A549 (cell line): ENCODE measurements at regions not wholly inside any gene's neighbourhood (a gene's known extent, or its start where the extent isn't known, plus 50 kb on each side); places are given as distances from the start of the nearest gene placed in this dataset.

Experiments
- ATAC-seq, 2 experiments: fragments of 200-7000 bp in 1 of 2; fragments of >200 bp in 1 of 2; cut with Nextera tagmentation in 1 of 2; cut with Tn5 transposase in 1 of 2; 3 replicates each; pipeline versions ENCODE4 v1.8.0 to v1.9.1; 2018 to 2020; ENCODE audit warnings: mild to moderate bottlenecking in 1 of 2, moderate library complexity in 1 of 2
- CTCF ChIA-PET: fragments of 300-600 bp; sonication (Branson Sonifier 250); formaldehyde crosslinking; extraction: SDS; loops from one replicate; lab custom pipeline; 2021; ENCODE audit warnings: antibody characterized with exemption, inconsistent platforms; lab: Yijun Ruan, JAX
- POLR2A ChIA-PET: fragments of 350-600 bp; formaldehyde crosslinking; extraction: SDS; loops from one replicate; lab custom pipeline; 2021; ENCODE audit warnings: antibody characterized with exemption, inconsistent platforms; lab: Yijun Ruan, JAX
- DNase-seq, 2 experiments: peaks; one replicate each; pipeline versions ENCODE4 v3.0.0 to v3.0.0-alpha.2; 2011 to 2016; ENCODE audit warnings: low read depth in 1 of 2, low spot score in 1 of 2
- FAIRE-seq: peaks from 2 replicates; lab custom pipeline; 2011; peaks lifted over from hg19 to GRCh38; lab: Jason Lieb, UNC
- H3K27ac ChIP-seq, 2 experiments: fragments of >200 bp; sonication (Bioruptor Twin); formaldehyde crosslinking; 3 replicates each; pipeline ENCODE4 v1.5.1; 2016 to 2017
- H3K4me1 ChIP-seq: fragments of >200 bp; sonication (Bioruptor Twin); formaldehyde crosslinking; 3 replicates; pipeline ENCODE4 v1.6.1; 2016
- H3K4me2 ChIP-seq: fragments of >200 bp; sonication (Bioruptor Twin); formaldehyde crosslinking; 3 replicates; pipeline ENCODE4 v1.6.1; 2016
- H3K4me3 ChIP-seq: fragments of >200 bp; sonication (Bioruptor Twin); formaldehyde crosslinking; 3 replicates; pipeline ENCODE4 v1.5.1; 2016
- H3K9me3 ChIP-seq: fragments of >200 bp; sonication (Bioruptor Twin); formaldehyde crosslinking; 3 replicates; pipeline ENCODE4 v1.6.1; 2016
- BHLHE40 ChIP-seq: IDR thresholded peaks from 2 replicates; pipeline ENCODE4 v1.6.1; 2012; ENCODE audit warnings: low read depth, low read length, inconsistent platforms
- CBX8 ChIP-seq: fragments of 200-600 bp; sonication (generic); IDR thresholded peaks from 2 replicates; pipeline ENCODE4 v1.6.1; 2016
- CHD2 ChIP-seq: fragments of 150-350 bp; IDR thresholded peaks from 2 replicates; pipeline ENCODE4 v1.6.1; 2014; ENCODE audit warnings: low read length; ENCODE audit not compliant: partially characterized antibody
- EHMT2 ChIP-seq: fragments of 200-600 bp; sonication (generic); IDR thresholded peaks from 2 replicates; pipeline ENCODE4 v1.6.1; 2016; ENCODE audit warnings: antibody characterized with exemption, low read depth, mild to moderate bottlenecking, moderate library complexity
- EP300 ChIP-seq, 2 experiments: fragments of >200 bp; sonication (Bioruptor Twin); formaldehyde crosslinking; IDR thresholded peaks; 2 replicates in 1 of 2; 3 replicates in 1 of 2; pipeline ENCODE4 v1.6.1; 2016 to 2017
- FOSB ChIP-seq: fragments of 250-450 bp; sonication (Bioruptor Pico); IDR thresholded peaks from 2 replicates; pipeline ENCODE4 v1.5.0; 2020; ENCODE audit warnings: mild to moderate bottlenecking, moderate library complexity
- HOXB13 ChIP-seq: fragments of 250-450 bp; sonication (Bioruptor Pico); IDR thresholded peaks from 2 replicates; pipeline ENCODE4 v1.5.0; 2020; ENCODE audit warnings: low read depth, mild to moderate bottlenecking, moderate library complexity
- HOXB5 ChIP-seq: fragments of 250-450 bp; sonication (Bioruptor Pico); IDR thresholded peaks from 2 replicates; pipeline ENCODE4 v1.5.0; 2020; ENCODE audit warnings: mild to moderate bottlenecking, moderate library complexity
- JUN ChIP-seq, 2 experiments: fragments of >200 bp; sonication (Bioruptor Twin); formaldehyde crosslinking; IDR thresholded peaks; 2 replicates in 1 of 2; 3 replicates in 1 of 2; pipeline ENCODE4 v1.6.1; 2016 to 2017
- KDM1A ChIP-seq: fragments of 200-600 bp; sonication (generic); IDR thresholded peaks from 2 replicates; pipeline ENCODE4 v1.6.1; 2016; ENCODE audit warnings: low read depth, mild to moderate bottlenecking
- MYC ChIP-seq: IDR thresholded peaks from 2 replicates; pipeline ENCODE4 v1.6.1; 2012; ENCODE audit warnings: mild to moderate bottlenecking, inconsistent platforms, low read length, improper control_type of control experiment, borderline replicate concordance
- NFE2L2 ChIP-seq: fragments of 150-350 bp; conservative IDR thresholded peaks from 2 replicates; pipeline ENCODE4 v1.6.1; 2014; ENCODE audit warnings: low read length
- RARB ChIP-seq: fragments of 250-450 bp; sonication (Bioruptor Pico); IDR thresholded peaks from 2 replicates; pipeline ENCODE4 v1.8.0; 2021; ENCODE audit warnings: mild to moderate bottlenecking, moderate library complexity
- RCOR1 ChIP-seq: fragments of 150-350 bp; IDR thresholded peaks from 2 replicates; pipeline ENCODE4 v1.6.1; 2014; ENCODE audit warnings: antibody characterized with exemption, low read length, low read depth
- SREBF2 ChIP-seq: fragments of 450-650 bp; IDR thresholded peaks from 2 replicates; pipeline ENCODE4 v1.6.1; 2014; ENCODE audit warnings: mild to moderate bottlenecking, moderate library complexity
- TFCP2L1 ChIP-seq: fragments of 250-450 bp; sonication (Bioruptor Pico); IDR thresholded peaks from 2 replicates; pipeline ENCODE4 v1.5.0; 2021; ENCODE audit warnings: mild to moderate bottlenecking
- TP53 ChIP-seq: fragments of 250-450 bp; sonication (Bioruptor Pico); IDR thresholded peaks from 2 replicates; pipeline ENCODE4 v1.5.0; 2021; ENCODE audit warnings: mild to moderate bottlenecking, moderate library complexity
- ZNF302 ChIP-seq: fragments of 250-450 bp; sonication (Bioruptor Pico); IDR thresholded peaks from 2 replicates; pipeline ENCODE4 v1.9.0; 2021; ENCODE audit warnings: inconsistent platforms, mild to moderate bottlenecking, moderate library complexity
- ZSCAN20 ChIP-seq: fragments of 250-450 bp; sonication (Bioruptor Pico); IDR thresholded peaks from 2 replicates; pipeline ENCODE4 v1.8.0; 2022; ENCODE audit warnings: mild to moderate bottlenecking, moderate library complexity
- WGBS: methylation state at CpG from one replicate; pipeline ENCODE4 v1.1.6; 2017; ENCODE audit errors: missing lambda C conversion rate; 5-methylcytosine and 5-hydroxymethylcytosine counted together
- TF ChIP-seq, protein P1 (sequence below): fragments of >200 bp; sonication (Bioruptor Twin); formaldehyde crosslinking; IDR thresholded peaks from 2 replicates; pipeline ENCODE4 v1.6.1; 2016
- TF ChIP-seq, protein P2 (sequence below): fragments of 150-350 bp; IDR thresholded peaks from 2 replicates; pipeline ENCODE4 v1.6.1; 2014; ENCODE audit warnings: low read depth, mild to moderate bottlenecking, low read length
- TF ChIP-seq, protein P3 (sequence below): fragments of >200 bp; sonication (Bioruptor Twin); formaldehyde crosslinking; IDR thresholded peaks from 3 replicates; pipeline ENCODE4 v1.5.1; 2016
- TF ChIP-seq, protein P4 (sequence below): fragments of 250-450 bp; sonication (Bioruptor Pico); IDR thresholded peaks from 2 replicates; pipeline ENCODE4 v1.5.0; 2021; ENCODE audit warnings: mild to moderate bottlenecking, moderate library complexity, borderline replicate concordance
- TF ChIP-seq, protein P5 (sequence below): fragments of >200 bp; sonication (Bioruptor Twin); formaldehyde crosslinking; IDR thresholded peaks from 3 replicates; pipeline ENCODE4 v1.6.1; 2016
- TF ChIP-seq, protein P6 (sequence below): IDR thresholded peaks from 2 replicates; pipeline ENCODE4 v1.6.1; 2012

DNA sequence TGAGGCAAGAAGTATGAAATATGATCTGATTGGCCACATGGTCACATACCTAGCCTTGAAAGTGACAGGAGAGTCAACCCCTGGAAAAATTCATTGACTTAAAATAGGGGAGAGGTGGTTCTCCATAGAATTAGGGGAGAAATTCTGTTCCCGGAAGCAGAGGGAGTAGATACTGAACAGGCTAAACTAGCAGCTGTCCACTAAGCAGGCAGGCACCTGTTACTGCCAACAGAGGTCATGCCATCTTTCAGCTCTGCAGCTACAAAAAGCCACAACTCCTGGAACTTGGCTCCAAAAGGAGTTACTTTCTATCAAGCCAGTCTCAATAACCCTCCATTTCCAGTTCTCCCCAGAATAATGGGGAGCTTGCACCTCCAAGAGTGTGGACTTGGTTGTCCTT, 352.5 kb downstream of the MAFB start:
- H3K4me2 ChIP-seq: no peak overlapping the region
- no peaks in the 10 kb centered on the region for H3K9me3 ChIP-seq
- no peak for TF ChIP-seq JUN (IDR thresholded peaks at IDR 0.05)
- TF ChIP-seq HOXB13: no peak
- TF ChIP-seq HOXB5 (CRISPR knock-in tag): no peak
- TF ChIP-seq, protein P1, sequence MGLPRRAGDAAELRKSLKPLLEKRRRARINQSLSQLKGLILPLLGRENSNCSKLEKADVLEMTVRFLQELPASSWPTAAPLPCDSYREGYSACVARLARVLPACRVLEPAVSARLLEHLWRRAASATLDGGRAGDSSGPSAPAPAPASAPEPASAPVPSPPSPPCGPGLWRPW: no peak
- TF ChIP-seq RARB (CRISPR knock-in tag): no peak
- TF ChIP-seq, protein P2, sequence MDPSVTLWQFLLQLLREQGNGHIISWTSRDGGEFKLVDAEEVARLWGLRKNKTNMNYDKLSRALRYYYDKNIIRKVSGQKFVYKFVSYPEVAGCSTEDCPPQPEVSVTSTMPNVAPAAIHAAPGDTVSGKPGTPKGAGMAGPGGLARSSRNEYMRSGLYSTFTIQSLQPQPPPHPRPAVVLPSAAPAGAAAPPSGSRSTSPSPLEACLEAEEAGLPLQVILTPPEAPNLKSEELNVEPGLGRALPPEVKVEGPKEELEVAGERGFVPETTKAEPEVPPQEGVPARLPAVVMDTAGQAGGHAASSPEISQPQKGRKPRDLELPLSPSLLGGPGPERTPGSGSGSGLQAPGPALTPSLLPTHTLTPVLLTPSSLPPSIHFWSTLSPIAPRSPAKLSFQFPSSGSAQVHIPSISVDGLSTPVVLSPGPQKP: no peak
- no peak for TF ChIP-seq ZSCAN20
- H3K4me1 ChIP-seq: no peaks in the 10 kb centered on the region
- ATAC-seq (no peak), FAIRE-seq (no peak), DNase-seq (no peak)
- 0% methylated on average over 1 of the region's 1 CpG for WGBS
- ChIA-PET CTCF (no interaction called here), POLR2A (no interaction called here)
- no peak overlapping the region for H3K4me3 ChIP-seq
- H3K27ac ChIP-seq: no peak overlapping the region

DNA sequence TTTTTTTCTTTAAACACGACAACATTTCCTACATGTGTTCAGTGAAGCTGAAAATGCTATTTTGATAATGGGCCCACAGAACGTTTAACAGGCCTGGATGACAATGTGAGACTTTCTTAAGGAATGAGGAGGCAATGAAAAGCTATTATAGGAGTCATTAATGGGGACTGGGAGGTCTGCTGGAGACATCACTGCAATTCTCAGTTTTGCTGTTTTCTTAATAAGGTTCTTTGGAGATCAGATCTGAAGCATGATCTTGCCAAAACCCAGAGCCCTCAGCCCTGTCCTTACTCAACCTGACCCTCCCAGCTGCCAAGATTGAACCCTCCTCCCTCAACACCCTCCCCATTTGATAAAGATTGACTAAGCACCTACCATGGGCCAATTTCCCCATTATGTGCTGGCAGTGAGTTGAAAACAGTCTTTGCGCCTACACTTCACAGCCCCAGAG, 353.1 kb downstream of the MAFB start:
- H3K9me3 ChIP-seq: no peaks in the 10 kb centered on the region
- CTCF ChIA-PET: no interaction called here
- no peaks in the 10 kb centered on the region for H3K4me1 ChIP-seq
- H3K4me3 ChIP-seq: no peak overlapping the region
- H3K4me2 ChIP-seq: no peak overlapping the region
- no peak for TF ChIP-seq KDM1A
- TF ChIP-seq, protein P3, sequence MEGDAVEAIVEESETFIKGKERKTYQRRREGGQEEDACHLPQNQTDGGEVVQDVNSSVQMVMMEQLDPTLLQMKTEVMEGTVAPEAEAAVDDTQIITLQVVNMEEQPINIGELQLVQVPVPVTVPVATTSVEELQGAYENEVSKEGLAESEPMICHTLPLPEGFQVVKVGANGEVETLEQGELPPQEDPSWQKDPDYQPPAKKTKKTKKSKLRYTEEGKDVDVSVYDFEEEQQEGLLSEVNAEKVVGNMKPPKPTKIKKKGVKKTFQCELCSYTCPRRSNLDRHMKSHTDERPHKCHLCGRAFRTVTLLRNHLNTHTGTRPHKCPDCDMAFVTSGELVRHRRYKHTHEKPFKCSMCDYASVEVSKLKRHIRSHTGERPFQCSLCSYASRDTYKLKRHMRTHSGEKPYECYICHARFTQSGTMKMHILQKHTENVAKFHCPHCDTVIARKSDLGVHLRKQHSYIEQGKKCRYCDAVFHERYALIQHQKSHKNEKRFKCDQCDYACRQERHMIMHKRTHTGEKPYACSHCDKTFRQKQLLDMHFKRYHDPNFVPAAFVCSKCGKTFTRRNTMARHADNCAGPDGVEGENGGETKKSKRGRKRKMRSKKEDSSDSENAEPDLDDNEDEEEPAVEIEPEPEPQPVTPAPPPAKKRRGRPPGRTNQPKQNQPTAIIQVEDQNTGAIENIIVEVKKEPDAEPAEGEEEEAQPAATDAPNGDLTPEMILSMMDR: no peak
- TF ChIP-seq, protein P4, sequence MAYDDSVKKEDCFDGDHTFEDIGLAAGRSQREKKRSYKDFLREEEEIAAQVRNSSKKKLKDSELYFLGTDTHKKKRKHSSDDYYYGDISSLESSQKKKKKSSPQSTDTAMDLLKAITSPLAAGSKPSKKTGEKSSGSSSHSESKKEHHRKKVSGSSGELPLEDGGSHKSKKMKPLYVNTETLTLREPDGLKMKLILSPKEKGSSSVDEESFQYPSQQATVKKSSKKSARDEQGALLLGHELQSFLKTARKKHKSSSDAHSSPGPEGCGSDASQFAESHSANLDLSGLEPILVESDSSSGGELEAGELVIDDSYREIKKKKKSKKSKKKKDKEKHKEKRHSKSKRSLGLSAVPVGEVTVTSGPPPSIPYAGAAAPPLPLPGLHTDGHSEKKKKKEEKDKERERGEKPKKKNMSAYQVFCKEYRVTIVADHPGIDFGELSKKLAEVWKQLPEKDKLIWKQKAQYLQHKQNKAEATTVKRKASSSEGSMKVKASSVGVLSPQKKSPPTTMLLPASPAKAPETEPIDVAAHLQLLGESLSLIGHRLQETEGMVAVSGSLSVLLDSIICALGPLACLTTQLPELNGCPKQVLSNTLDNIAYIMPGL (CRISPR knock-in tag): no peak
- TF ChIP-seq, protein P5, sequence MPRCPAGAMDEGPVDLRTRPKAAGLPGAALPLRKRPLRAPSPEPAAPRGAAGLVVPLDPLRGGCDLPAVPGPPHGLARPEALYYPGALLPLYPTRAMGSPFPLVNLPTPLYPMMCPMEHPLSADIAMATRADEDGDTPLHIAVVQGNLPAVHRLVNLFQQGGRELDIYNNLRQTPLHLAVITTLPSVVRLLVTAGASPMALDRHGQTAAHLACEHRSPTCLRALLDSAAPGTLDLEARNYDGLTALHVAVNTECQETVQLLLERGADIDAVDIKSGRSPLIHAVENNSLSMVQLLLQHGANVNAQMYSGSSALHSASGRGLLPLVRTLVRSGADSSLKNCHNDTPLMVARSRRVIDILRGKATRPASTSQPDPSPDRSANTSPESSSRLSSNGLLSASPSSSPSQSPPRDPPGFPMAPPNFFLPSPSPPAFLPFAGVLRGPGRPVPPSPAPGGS: no peak
- no peak for TF ChIP-seq TP53 (CRISPR knock-in tag)
- TF ChIP-seq RARB (CRISPR knock-in tag): no peak
- TF ChIP-seq FOSB: no peak
- TF ChIP-seq CHD2: no peak
- TF ChIP-seq RCOR1: no peak
- no peak for TF ChIP-seq ZNF302 (CRISPR knock-in tag)
- no peak overlapping the region for H3K27ac ChIP-seq
- POLR2A ChIA-PET: no interaction called here
- FAIRE-seq (no peak), DNase-seq (no peak), ATAC-seq (no peak)
- 32% methylated on average over 3 of the region's 3 CpGs for whole genome bisulfite sequencing

DNA sequence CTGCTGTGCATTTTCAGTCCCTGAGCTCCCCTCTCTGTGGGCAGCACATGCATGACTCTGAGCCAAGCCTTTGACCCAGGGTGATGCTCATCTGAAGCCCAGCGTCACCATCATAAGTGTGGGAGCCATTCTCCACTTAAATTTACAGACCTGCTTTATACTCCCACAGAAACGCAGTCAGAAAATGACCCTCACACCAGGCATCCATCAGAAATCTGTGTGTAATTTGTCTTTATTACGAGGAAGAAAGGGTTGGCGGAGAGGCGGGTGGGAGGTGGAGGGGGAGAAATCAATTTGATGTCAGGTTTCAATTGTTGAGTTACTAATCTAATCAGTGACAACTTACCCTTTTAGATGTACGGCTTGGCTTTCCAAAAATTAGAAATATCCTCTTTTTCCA, 353.6 kb downstream of the MAFB start:
- 1% methylated on average over 6 of the region's 6 CpGs for WGBS
- ATAC-seq (no peak), DNase-seq (no peak), FAIRE-seq (no peak)
- H3K4me3 ChIP-seq: no peak overlapping the region
- TF ChIP-seq EHMT2: no peak
- TF ChIP-seq SREBF2: no peak
- no peak for TF ChIP-seq NFE2L2
- TF ChIP-seq TFCP2L1 (CRISPR knock-in tag): no peak
- no peak for TF ChIP-seq CBX8
- no peak for TF ChIP-seq BHLHE40
- TF ChIP-seq EP300 (IDR thresholded peaks at IDR 0.05): no peak
- no peak for TF ChIP-seq HOXB13
- TF ChIP-seq, protein P6, sequence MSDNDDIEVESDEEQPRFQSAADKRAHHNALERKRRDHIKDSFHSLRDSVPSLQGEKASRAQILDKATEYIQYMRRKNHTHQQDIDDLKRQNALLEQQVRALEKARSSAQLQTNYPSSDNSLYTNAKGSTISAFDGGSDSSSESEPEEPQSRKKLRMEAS: no peak
- no peak for TF ChIP-seq MYC
- TF ChIP-seq, protein P2: no peak
- H3K4me1 ChIP-seq: no peaks in the 10 kb centered on the region
- H3K9me3 ChIP-seq: no peaks in the 10 kb centered on the region
- ChIA-PET POLR2A (no interaction called here), CTCF (no interaction called here)
- no peak overlapping the region for H3K4me2 ChIP-seq
- H3K27ac ChIP-seq: no peak overlapping the region
